ENCODE measurements at regions not wholly inside any gene's neighbourhood (a gene's known extent, or its start where the extent isn't known, plus 50 kb on each side); places are given as distances from the start of the nearest gene placed in this dataset.

- Mint-ChIP-seq H3K27me3 (ENCODE audit: insufficient read depth, unreplicated experiment) (no peaks in the 10 kb centered on the region), H3K9me3 (ENCODE audit: unreplicated experiment) (no peaks in the 10 kb centered on the region), H3K4me3 (ENCODE audit: unreplicated experiment) (no peak overlapping the region), H3K36me3 (ENCODE audit: insufficient read depth, unreplicated experiment) (no peaks in the 10 kb centered on the region), H3K4me1 (ENCODE audit: low read depth, unreplicated experiment) (peaks cover 1% of the 10 kb centered on the region), H3K27ac (ENCODE audit: unreplicated experiment) (no peak overlapping the region)
- Histone ChIP-seq H3K4me1 (no peaks in the 10 kb centered on the region), H3K27me3 (replicated peaks; ENCODE audit: control insufficient read depth, insufficient read depth, low read length) (no peaks in the 10 kb centered on the region), H3K36me3 (ENCODE audit: control insufficient read depth, insufficient read depth, low read length) (no peaks in the 10 kb centered on the region), H3K4me3 (ENCODE audit: low read depth, low read length) (no peak overlapping the region), H3K9me3 (no peaks in the 10 kb centered on the region)
- DNase-seq, result no peak
- TF ChIP-seq, protein P1, sequence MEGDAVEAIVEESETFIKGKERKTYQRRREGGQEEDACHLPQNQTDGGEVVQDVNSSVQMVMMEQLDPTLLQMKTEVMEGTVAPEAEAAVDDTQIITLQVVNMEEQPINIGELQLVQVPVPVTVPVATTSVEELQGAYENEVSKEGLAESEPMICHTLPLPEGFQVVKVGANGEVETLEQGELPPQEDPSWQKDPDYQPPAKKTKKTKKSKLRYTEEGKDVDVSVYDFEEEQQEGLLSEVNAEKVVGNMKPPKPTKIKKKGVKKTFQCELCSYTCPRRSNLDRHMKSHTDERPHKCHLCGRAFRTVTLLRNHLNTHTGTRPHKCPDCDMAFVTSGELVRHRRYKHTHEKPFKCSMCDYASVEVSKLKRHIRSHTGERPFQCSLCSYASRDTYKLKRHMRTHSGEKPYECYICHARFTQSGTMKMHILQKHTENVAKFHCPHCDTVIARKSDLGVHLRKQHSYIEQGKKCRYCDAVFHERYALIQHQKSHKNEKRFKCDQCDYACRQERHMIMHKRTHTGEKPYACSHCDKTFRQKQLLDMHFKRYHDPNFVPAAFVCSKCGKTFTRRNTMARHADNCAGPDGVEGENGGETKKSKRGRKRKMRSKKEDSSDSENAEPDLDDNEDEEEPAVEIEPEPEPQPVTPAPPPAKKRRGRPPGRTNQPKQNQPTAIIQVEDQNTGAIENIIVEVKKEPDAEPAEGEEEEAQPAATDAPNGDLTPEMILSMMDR (IDR thresholded peaks at IDR 0.05; ENCODE audit: insufficient read depth in 1 of 2, low read depth in 1 of 2, low read length in 1 of 2, severe bottlenecking in 1 of 2, unreplicated experiment in 1 of 2), result no peak
- intact Hi-C loops (cut with micrococcal nuclease; ENCODE audit: unreplicated experiment), result no loop called here
- BruUV-seq (replicated peaks), result no TSS peak
- ChIA-PET CTCF (no interaction called here), POLR2A (no interaction called here)
Observed at GRCh38 chr4:177802661-177803060, 360.4 kb upstream of the AGA start.

DNA sequence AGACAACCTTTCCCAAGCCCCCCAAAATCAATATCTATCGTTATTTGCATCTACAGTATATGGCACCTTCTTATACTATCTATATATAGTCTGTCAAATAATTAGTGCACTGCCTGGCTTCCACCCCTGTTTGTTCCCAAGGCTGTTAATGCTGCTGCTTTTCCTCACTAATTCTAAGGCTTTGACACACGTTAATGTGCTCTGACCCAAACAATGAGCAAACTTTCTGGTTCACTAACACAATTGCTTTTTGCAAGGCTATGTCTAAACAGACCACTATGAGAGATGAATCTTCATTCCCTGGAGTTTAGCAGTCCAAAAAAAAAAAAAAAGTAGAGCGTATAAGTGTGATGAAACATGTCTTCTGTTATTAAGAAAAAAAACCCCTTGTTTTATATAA lies 360.9 kb upstream of the AGA start:
- CTCF ChIA-PET, result no interaction called here
- Mint-ChIP-seq H3K36me3 (ENCODE audit: insufficient read depth, unreplicated experiment) (no peaks in the 10 kb centered on the region), H3K9me3 (ENCODE audit: unreplicated experiment) (no peaks in the 10 kb centered on the region), H3K27me3 (ENCODE audit: insufficient read depth, unreplicated experiment) (no peaks in the 10 kb centered on the region), H3K27ac (ENCODE audit: unreplicated experiment) (no peak overlapping the region), H3K4me1 (ENCODE audit: low read depth, unreplicated experiment) (no peaks in the 10 kb centered on the region), H3K4me3 (ENCODE audit: unreplicated experiment) (no peak overlapping the region)
- POLR2A ChIA-PET, result no interaction called here
- no peaks in the 10 kb centered on the region for H3K27me3 ChIP-seq (replicated peaks; ENCODE audit: control insufficient read depth, insufficient read depth, low read length)
- no peak overlapping the region for H3K4me3 ChIP-seq (ENCODE audit: low read depth, low read length)
- no TSS peak for BruUV-seq (replicated peaks)
- TF ChIP-seq, protein P1 (IDR thresholded peaks at IDR 0.05; ENCODE audit: insufficient read depth in 1 of 2, low read depth in 1 of 2, low read length in 1 of 2, severe bottlenecking in 1 of 2, unreplicated experiment in 1 of 2), result no peak
- H3K4me1 ChIP-seq, result no peaks in the 10 kb centered on the region
- H3K36me3 ChIP-seq (ENCODE audit: control insufficient read depth, insufficient read depth, low read length), result no peaks in the 10 kb centered on the region
- intact Hi-C loops (cut with micrococcal nuclease; ENCODE audit: unreplicated experiment), result no loop called here
- DNase-seq, result no peak
- no peaks in the 10 kb centered on the region for H3K9me3 ChIP-seq

DNA sequence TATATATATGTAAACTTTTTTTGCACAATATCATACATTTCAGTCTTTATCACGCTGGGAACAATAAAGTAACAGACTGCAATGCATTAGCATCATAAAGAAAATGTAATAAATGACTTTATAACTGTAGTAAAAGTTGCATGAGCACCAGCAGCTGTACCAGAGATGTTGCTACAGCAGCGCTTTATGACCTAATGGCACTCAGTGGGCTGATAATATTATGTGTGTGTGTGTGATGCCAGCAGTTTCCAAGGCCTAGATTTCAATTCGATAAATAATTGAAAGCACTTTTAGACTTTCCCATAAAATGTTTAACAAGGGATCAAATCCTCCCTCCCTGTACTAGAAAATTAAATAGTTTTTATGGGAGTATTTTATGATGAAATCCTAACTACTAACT lies 367.6 kb upstream of the AGA start:
- no peaks in the 10 kb centered on the region for H3K9me3 ChIP-seq
- DNase-seq, result no peak
- H3K4me3 ChIP-seq (ENCODE audit: low read depth, low read length), result no peak overlapping the region
- H3K4me1 Mint-ChIP-seq (ENCODE audit: low read depth, unreplicated experiment), result no peaks in the 10 kb centered on the region
- H3K4me1 ChIP-seq, result no peaks in the 10 kb centered on the region
- ChIA-PET POLR2A (no interaction called here), CTCF (no interaction called here)
- H3K27ac Mint-ChIP-seq (ENCODE audit: unreplicated experiment), result no peak overlapping the region
- no peaks in the 10 kb centered on the region for H3K27me3 ChIP-seq (replicated peaks; ENCODE audit: control insufficient read depth, insufficient read depth, low read length)
- no peaks in the 10 kb centered on the region for H3K36me3 ChIP-seq (ENCODE audit: control insufficient read depth, insufficient read depth, low read length)
- no peak overlapping the region for H3K4me3 Mint-ChIP-seq (ENCODE audit: unreplicated experiment)
- H3K36me3 Mint-ChIP-seq (ENCODE audit: insufficient read depth, unreplicated experiment), result no peaks in the 10 kb centered on the region
- TF ChIP-seq, protein P1 (IDR thresholded peaks at IDR 0.05; ENCODE audit: insufficient read depth in 1 of 2, low read depth in 1 of 2, low read length in 1 of 2, severe bottlenecking in 1 of 2, unreplicated experiment in 1 of 2), result no peak
- no TSS peak for BruUV-seq (replicated peaks)
- intact Hi-C loops (cut with micrococcal nuclease; ENCODE audit: unreplicated experiment), result no loop called here
- H3K9me3 Mint-ChIP-seq (ENCODE audit: unreplicated experiment), result no peaks in the 10 kb centered on the region
- no peaks in the 10 kb centered on the region for H3K27me3 Mint-ChIP-seq (ENCODE audit: insufficient read depth, unreplicated experiment)

Measured in Caco-2 (cell line).